NCI-H82 (cell line): ENCODE measurements at regions not wholly inside any gene's neighbourhood (a gene's known extent, or its start where the extent isn't known, plus 50 kb on each side); places are given as distances from the start of the nearest gene placed in this dataset.
"Not testable (repeated sequence)": the region's sequence is repeated elsewhere in the genome, so short reads cannot be mapped to it uniquely, and the experiment has no call there.

Experiments used
- DNase-seq: peaks from one replicate; lab custom pipeline; 2025; lab: John Stamatoyannopoulos, UW

- DNase-seq = no peak
Observed at GRCh38 chr10:9851808-9852207, 1165.9 kb upstream of the CELF2 start.

DNA sequence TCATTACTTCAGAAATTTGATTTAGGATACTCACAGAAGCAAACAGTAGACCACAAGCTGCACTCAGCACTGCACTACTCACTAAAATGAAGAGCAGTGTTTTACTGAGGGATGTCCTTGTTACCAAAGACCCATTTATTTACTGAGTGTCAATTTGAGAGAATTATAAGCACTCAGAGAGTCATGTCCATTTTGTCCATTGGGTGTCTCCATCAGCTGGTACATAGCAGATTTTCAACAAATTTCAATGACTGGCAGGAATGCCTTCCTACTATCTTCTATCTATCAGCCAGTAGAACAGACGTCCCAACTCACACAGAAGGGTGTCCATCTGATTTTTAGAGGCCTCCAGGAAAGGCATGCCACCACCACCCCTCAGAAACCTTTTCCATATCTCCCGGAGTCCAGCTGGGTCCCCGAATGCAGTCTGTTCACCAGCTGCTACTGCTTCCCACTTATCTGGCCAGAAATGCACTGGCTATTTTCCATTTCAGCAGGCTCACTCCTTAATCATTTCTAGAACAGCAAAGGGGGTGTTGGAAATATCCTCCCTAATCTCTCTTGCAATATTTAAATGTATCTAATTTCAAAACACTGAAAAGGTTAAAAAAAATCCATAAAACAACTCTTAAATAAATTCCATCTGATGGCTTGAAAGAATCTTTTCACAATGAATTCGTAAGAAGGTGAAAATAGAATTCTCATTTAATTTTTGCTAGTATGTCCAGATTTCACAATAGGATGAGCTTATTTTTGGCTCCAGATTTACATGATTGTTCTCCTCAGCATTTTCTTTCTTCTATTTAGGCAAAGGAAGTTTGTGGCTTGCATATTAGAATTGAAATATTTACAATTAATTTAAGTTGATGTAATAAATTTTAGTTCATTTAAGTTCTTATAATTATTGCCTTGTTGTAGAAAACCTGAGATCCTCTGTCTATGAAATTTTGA lies 1164.0 kb upstream of the CELF2 start:
- DNase-seq = no peak

- DNase-seq = not testable (repeated sequence)
Observed at GRCh38 chr10:9855451-9855850, 1162.2 kb upstream of the CELF2 start.

- no peak for DNase-seq
Observed at GRCh38 chr10:9858816-9859215, 1158.9 kb upstream of the CELF2 start.

GRCh38 chr10:9860045-9860444 lies 1157.6 kb upstream of the CELF2 start:
- no peak for DNase-seq

DNA sequence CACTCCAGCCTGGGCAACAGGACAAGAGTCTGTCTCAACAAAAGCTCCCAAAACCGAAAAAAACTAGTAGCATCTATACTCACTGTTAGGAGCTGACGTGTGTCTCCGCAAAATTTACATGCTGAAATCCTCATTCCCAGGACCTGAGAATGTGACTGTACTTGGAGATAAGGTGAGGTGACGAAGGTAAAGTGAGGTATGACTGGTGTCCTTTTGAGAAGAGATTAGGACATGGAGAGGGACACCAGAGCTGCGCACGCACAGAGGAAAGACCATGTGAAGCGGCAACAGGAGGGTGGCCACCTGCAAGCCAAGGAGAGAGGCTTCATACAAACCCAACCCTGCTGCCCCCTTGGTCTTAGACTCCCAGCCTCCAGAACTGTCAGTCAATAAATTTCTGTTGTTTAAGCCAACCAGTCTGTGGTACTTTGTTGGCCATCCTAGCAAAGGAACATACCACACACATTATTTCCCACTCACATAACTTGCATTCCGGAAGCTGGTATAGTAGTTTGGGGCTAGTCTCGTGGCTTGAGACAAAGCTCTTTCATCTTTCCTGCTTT lies 1154.0 kb upstream of the CELF2 start:
- DNase-seq = no peak

- DNase-seq = no peak
Observed at GRCh38 chr10:9868499-9868898, 1149.2 kb upstream of the CELF2 start.

DNA sequence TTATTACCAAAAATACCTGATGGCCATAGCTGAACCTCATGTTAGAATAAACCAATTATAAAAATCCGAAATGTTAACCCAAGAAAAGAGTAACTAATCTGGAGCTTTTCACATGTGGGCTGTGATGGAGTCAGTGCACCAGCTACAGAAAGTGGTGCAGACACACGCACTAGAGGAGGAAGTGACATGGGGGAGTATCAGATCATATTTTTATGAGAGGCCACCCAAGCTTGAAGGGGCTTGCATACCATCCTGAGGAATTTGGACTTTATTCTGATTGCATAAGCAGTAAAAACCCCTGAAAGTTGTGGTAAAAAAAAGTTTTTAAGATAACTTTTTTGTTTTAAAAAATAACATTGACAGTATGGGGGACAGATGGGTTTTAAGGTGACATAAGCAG lies 1148.5 kb upstream of the CELF2 start:
- DNase-seq = no peak

DNA sequence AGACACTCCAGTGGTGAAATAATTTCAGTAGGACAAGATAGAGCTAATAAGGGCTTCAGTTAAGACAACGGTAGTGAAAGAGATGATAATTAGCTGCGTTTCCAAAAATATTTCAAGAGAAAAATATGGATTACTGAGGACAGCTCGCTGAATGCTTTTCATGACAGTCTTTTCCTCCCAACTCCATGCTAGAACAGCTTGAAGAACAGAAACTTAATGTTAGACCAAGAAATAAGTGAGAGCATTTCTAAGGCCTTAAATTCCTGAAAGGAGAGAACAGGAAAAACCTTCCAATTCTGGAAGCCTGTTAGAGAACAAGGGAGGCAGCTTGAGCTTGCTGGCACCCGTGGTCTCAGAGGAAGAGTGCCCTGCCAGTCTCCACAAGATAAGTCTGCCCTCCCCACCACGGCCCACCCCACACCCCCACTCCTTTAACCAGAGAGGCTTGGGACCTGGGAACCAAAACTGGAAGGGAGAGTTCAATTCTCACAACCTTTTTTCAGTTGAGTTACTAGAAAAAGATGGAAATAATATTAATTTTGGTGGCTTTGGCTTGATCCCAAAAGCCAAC lies 1148.0 kb upstream of the CELF2 start:
- no peak for DNase-seq

GRCh38 chr10:9875353-9875752 lies 1142.3 kb upstream of the CELF2 start:
- DNase-seq = no peak

DNA sequence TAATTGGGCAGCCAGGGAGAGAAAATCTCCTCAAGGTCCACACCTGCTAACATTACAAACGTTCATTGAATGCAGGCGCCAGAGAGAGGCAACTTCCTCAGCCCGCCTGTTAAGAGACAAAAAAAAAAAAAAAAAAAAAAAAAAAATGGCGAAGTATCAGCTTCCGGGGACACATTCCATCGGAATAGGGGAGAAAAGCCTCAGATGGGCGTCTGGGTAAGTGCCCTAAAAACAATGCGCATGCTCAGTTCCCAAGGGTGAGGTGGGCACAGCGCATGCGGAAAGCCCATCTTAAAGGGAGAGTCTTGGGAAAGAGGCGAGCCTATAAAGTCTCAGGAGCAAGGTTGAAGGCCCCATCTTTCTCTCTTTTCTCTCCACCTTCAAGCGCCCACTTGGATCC lies 1139.7 kb upstream of the CELF2 start:
- DNase-seq = no peak

- DNase-seq = no peak
Observed at GRCh38 chr10:9878383-9878782, 1139.3 kb upstream of the CELF2 start.

DNA sequence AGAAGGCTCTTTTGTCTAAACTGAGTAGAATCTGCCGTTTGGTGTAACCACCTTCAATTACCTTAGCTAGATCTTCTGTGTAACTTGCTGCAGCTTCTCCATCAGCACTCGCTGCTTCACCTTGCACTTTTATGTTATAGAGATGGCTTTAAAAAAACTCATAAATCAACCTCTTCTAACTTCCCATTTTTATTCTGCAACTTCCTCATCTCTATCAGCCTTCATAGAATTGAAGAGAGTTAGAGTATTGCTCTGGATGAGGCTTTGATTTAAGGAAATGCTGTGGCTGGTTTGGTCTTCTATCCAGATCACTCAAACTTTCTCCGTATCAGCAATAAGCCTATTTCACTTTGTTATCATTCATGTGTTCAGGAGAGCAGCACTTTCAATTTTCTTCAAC lies 1131.9 kb upstream of the CELF2 start:
- no peak for DNase-seq

GRCh38 chr10:9886772-9887171 lies 1130.9 kb upstream of the CELF2 start:
- no peak for DNase-seq

DNA sequence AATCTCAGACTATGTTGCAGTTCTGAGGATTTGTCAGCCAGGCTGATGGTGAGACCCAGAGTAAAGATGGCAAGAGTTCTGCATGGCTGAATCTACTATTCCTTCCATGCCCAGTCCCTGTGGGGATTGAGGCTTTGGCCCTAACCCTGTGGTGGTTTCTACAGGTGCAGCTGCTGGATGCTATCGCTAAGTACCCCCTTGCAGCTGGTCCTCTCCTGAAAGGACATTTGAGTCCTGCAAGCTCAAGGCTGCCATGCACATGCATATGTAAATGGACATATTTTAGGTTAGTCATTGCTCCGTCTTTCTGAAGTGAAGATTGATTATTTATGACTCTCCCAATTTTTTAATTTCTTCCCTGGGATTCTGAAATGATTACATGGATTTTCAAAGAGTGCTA lies 1122.2 kb upstream of the CELF2 start:
- DNase-seq = no peak

DNA sequence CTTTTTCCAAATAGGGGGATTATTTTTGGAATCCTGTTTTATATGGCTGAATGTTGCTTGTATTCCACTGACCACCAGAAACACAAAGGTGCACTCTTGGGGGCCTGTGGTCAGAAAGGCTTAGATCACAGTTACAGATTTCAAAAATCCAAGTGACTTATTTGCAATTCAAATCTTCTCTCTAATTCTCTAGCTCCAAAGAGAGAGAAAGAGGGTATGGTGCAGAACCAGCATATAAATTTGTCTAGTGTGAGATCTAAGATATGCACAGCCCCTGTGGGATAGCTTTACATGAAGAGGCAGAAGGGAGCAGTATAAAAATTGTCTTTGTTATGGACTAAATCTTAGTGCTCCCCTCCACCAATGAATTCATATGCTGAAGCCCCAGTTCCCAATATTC lies 1121.7 kb upstream of the CELF2 start:
- DNase-seq = no peak

DNA sequence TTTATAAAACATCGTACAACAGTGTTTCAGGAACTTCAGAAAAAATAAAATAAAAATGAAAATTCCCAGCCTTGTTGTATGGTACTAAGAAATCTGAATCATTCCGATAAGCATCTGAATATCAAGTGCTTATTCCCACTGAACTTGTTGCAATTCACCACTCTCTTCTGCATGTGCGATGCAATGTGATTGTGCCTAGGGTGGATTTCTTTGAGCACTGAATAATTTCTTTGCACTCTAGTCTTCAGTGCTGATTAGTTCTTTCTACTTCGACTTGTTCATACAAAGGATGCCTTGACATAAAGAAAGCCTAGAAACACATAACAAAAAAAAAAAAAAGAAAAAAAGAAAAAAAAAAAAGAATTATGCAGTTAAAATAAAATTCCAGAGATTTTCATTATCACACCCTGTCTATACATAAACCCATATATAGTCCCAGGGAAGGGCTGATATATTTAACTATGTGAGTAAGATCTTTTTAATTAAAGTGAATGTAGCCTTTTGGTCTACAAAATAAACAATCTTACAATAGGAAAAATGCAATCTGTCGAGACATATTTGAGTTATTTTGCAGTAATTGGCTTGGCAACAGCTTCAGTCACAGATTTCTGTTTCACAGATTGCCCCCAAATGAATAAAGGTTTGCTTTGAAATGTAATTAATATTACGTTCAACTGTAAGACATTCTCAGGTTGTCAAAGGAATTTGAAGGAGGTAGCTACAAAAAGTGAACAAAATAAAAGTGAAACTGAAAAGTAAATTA lies 1118.9 kb upstream of the CELF2 start:
- DNase-seq = no peak

GRCh38 chr10:9900751-9901150 lies 1116.9 kb upstream of the CELF2 start:
- DNase-seq = no peak

DNA sequence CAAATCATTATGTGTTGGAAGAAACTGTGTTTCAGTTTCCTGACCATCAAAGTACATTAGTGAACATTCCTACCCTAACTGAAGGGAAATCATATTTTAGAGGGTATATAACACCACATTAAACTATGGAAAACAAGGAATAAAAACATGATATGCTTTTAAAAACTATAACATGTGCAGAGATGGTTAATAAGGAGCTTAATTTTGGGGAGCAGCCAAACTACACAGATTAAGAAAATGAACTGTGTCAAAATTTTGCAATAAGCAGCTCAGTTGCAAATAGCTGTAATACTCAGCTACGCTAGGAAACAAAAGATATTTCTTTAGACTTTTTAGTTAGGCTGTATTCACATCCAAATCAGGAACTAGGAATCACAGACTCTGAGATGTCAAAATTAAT lies 1115.7 kb upstream of the CELF2 start:
- no peak for DNase-seq

DNA sequence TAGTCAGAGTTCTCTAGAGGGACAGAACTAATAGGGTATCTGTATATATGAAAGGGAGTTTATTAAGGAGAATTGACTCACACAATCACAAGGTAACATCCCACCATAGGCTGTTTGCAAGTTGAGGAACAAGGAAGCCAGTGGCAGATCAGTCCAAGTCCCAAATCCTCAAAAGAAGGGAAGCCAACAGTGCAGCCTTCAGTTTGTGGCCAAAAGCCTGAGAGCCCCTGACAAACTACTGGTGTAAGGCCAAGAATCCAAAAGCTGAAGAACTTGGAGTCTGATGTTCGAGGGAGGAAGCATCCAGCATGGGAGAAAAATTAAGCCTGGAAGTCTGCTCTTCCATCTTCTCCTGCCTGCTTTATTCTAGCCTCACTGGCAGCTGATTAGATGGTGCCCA lies 1107.2 kb upstream of the CELF2 start:
- no peak for DNase-seq

- no peak for DNase-seq
Observed at GRCh38 chr10:9911488-9911887, 1106.2 kb upstream of the CELF2 start.

DNA sequence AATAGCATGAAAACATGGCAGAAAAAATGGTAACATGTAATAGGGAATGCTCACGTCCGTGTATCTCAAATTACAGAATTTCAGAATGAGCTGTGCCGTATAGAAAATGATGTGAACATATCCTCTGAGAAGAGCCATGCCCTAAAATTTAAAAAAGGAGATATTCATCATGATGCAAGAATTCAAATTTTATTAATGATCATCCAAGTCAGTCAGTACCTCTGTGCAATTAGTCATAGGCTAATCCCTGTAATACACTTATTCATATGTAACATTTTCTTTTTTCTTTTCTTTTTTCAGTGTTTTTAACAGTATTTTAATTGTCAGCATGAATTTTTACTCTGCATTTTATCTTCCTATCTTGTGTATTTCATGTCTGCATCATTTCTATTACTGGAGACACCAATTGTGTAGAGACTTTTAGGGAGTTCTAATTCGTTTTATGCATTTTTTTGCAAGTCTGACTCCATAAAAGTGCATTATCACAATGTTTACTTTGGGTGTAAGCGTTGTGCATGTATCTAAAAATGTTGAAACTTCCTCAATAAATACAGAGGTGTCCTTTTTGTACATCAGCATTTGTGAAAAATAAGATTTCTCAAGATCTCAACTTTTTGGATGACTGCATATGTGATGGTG lies 1103.7 kb upstream of the CELF2 start:
- no peak for DNase-seq
